ENCODE measurements at regions not wholly inside any gene's neighbourhood (a gene's known extent, or its start where the extent isn't known, plus 50 kb on each side); places are given as distances from the start of the nearest gene placed in this dataset.
A peak's percentile ranks its signal among the peaks of the same experiment; 100 is the strongest.

- DNase-seq: no peak
Observed at GRCh38 chr10:60446070-60446833, 56.6 kb upstream of the ANK3 start.

GRCh38 chr10:60444494-60445064 lies 54.9 kb upstream of the ANK3 start:
- Histone ChIP-seq H3K36me3 (no peaks in the 10 kb centered on the region), H3K4me3 (no peak overlapping the region), H3K4me1 (peaks cover 20% of the 10 kb centered on the region), H3K9me3 (replicated peaks) (no peaks in the 10 kb centered on the region), H3K27me3 (ENCODE audit: low read depth) (no peaks in the 10 kb centered on the region), H3K27ac (replicated peaks) (no peak overlapping the region)
- peak; percentile 69 for TF ChIP-seq CTCF (IDR thresholded peaks at IDR 0.05; ENCODE audit: borderline replicate concordance)
- intact Hi-C loops (cut with micrococcal nuclease): no loop called here
- no peak for DNase-seq

More at GRCh38 chr10:60446070-60446833, 56.6 kb upstream of the ANK3 start:
- Histone ChIP-seq H3K36me3 (no peaks in the 10 kb centered on the region), H3K9me3 (replicated peaks) (no peaks in the 10 kb centered on the region), H3K27me3 (ENCODE audit: low read depth) (no peaks in the 10 kb centered on the region), H3K27ac (replicated peaks) (no peak overlapping the region), H3K4me1 (peaks cover 20% of the 10 kb centered on the region), H3K4me3 (no peak overlapping the region)
- no peak for TF ChIP-seq CTCF (IDR thresholded peaks at IDR 0.05; ENCODE audit: borderline replicate concordance)
- intact Hi-C loops (cut with micrococcal nuclease): no loop called here

GRCh38 chr10:60443346-60443745 lies 53.7 kb upstream of the ANK3 start:
- Histone ChIP-seq H3K4me1 (peaks cover 20% of the 10 kb centered on the region), H3K4me3 (no peak overlapping the region), H3K27me3 (ENCODE audit: low read depth) (no peaks in the 10 kb centered on the region), H3K9me3 (replicated peaks) (no peaks in the 10 kb centered on the region), H3K27ac (replicated peaks) (no peak overlapping the region), H3K36me3 (no peaks in the 10 kb centered on the region)
- DNase-seq: no peak
- TF ChIP-seq CTCF (IDR thresholded peaks at IDR 0.05; ENCODE audit: borderline replicate concordance): no peak
- intact Hi-C loops (cut with micrococcal nuclease): loop anchor here (2.0 kb wide), 1 partner anchor 203 kb away; no protein-coding TSS in a partner anchor

GRCh38 chr10:60441515-60441914 lies 51.8 kb upstream of the ANK3 start:
- Histone ChIP-seq H3K4me1 (peaks cover 10% of the 10 kb centered on the region), H3K27ac (replicated peaks) (no peak overlapping the region), H3K4me3 (no peak overlapping the region), H3K27me3 (ENCODE audit: low read depth) (no peaks in the 10 kb centered on the region), H3K9me3 (replicated peaks) (no peaks in the 10 kb centered on the region), H3K36me3 (no peaks in the 10 kb centered on the region)
- no peak for DNase-seq
- intact Hi-C loops (cut with micrococcal nuclease): no loop called here
- peak; percentile 38 for TF ChIP-seq CTCF (IDR thresholded peaks at IDR 0.05; ENCODE audit: borderline replicate concordance)

- Histone ChIP-seq H3K9me3 (replicated peaks) (no peaks in the 10 kb centered on the region), H3K27ac (replicated peaks) (no peak overlapping the region), H3K4me1 (no peaks in the 10 kb centered on the region), H3K27me3 (ENCODE audit: low read depth) (no peaks in the 10 kb centered on the region), H3K36me3 (no peaks in the 10 kb centered on the region), H3K4me3 (no peak overlapping the region)
- intact Hi-C loops (cut with micrococcal nuclease): loop anchor here (10.0 kb wide), 1 partner anchor 205 kb away; no protein-coding TSS in a partner anchor
- no peak for DNase-seq
- TF ChIP-seq CTCF (IDR thresholded peaks at IDR 0.05; ENCODE audit: borderline replicate concordance): no peak
Observed at GRCh38 chr10:60439641-60440040, 50.0 kb upstream of the ANK3 start.
